HL-60 (cell line): ENCODE measurements at regions not wholly inside any gene's neighbourhood (a gene's known extent, or its start where the extent isn't known, plus 50 kb on each side); places are given as distances from the start of the nearest gene placed in this dataset.

ENCODE experiments used
- DNase-seq, 2 experiments: peaks; one replicate each; pipeline ENCODE4 v3.0.0-alpha.2; 2010 to 2020; ENCODE audit warnings: low read depth in 1 of 2, low spot score in 1 of 2
- H3K27ac ChIP-seq: fragments of 250-450 bp; sonication (Bioruptor Pico); replicated peaks from 2 replicates; pipeline ENCODE4 v1.5.1; 2020; ENCODE audit warnings: mild to moderate bottlenecking, moderate library complexity
- H3K27me3 ChIP-seq: fragments of 250-450 bp; sonication (Bioruptor Pico); 2 replicates; pipeline ENCODE4 v1.5.1; 2021; ENCODE audit warnings: mild to moderate bottlenecking, moderate library complexity; ENCODE audit not compliant: insufficient read depth, poor library complexity, severe bottlenecking
- H3K4me3 ChIP-seq: replicated peaks from 2 replicates; pipeline ENCODE4 v1.5.1; 2011; ENCODE audit warnings: mild to moderate bottlenecking, control low read depth, low read length; ENCODE audit not compliant: insufficient read depth
- GABPA ChIP-seq: IDR thresholded peaks from 2 replicates; pipeline ENCODE4 v1.6.1; 2012; ENCODE audit warnings: low read depth
- POLR2AphosphoS5 ChIP-seq: IDR thresholded peaks from 2 replicates; pipeline ENCODE4 v1.6.1; 2012; ENCODE audit warnings: low read depth
- SPI1 ChIP-seq: IDR thresholded peaks from 2 replicates; pipeline ENCODE4 v1.6.1; 2012; ENCODE audit warnings: low read depth, mild to moderate bottlenecking, borderline replicate concordance
- TF ChIP-seq, protein P1 (sequence below): IDR thresholded peaks from 2 replicates; pipeline ENCODE4 v1.6.1; 2012; ENCODE audit warnings: low read depth; ENCODE audit not compliant: insufficient replicate concordance
- TF ChIP-seq, protein P2 (sequence below): IDR thresholded peaks from one replicate; pipeline ENCODE4 v1.5.1; 2011; ENCODE audit warnings: low read length, control low read depth, inconsistent platforms; ENCODE audit not compliant: insufficient read depth

DNA sequence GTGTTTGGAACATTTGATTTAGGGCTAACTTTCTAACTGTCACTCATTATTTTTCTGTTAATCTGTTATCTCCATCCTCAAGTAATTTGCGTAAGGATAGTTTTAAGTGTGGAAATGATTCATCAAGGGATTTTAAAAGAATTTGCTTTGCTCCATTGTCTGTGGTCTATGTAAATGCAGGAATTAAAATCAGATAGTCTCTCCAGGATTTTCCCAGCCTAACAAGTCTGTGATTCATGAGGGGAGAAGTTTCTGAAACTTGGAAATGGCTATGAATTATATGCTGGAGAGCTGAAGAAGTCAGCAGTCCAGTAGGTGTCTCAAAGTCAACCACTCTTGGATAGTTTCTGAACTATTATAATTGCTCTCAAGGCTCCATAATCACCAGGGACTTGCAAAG lies 264.5 kb downstream of the MRPL39 start:
- no peak overlapping the region for H3K27ac ChIP-seq
- no peak overlapping the region for H3K4me3 ChIP-seq
- H3K27me3 ChIP-seq = no peaks in the 10 kb centered on the region
- DNase-seq = no peak
- TF ChIP-seq SPI1 = no peak
- no peak for TF ChIP-seq POLR2AphosphoS5
- no peak for TF ChIP-seq GABPA
- TF ChIP-seq, protein P1, sequence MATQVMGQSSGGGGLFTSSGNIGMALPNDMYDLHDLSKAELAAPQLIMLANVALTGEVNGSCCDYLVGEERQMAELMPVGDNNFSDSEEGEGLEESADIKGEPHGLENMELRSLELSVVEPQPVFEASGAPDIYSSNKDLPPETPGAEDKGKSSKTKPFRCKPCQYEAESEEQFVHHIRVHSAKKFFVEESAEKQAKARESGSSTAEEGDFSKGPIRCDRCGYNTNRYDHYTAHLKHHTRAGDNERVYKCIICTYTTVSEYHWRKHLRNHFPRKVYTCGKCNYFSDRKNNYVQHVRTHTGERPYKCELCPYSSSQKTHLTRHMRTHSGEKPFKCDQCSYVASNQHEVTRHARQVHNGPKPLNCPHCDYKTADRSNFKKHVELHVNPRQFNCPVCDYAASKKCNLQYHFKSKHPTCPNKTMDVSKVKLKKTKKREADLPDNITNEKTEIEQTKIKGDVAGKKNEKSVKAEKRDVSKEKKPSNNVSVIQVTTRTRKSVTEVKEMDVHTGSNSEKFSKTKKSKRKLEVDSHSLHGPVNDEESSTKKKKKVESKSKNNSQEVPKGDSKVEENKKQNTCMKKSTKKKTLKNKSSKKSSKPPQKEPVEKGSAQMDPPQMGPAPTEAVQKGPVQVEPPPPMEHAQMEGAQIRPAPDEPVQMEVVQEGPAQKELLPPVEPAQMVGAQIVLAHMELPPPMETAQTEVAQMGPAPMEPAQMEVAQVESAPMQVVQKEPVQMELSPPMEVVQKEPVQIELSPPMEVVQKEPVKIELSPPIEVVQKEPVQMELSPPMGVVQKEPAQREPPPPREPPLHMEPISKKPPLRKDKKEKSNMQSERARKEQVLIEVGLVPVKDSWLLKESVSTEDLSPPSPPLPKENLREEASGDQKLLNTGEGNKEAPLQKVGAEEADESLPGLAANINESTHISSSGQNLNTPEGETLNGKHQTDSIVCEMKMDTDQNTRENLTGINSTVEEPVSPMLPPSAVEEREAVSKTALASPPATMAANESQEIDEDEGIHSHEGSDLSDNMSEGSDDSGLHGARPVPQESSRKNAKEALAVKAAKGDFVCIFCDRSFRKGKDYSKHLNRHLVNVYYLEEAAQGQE = no peak
- TF ChIP-seq, protein P2, sequence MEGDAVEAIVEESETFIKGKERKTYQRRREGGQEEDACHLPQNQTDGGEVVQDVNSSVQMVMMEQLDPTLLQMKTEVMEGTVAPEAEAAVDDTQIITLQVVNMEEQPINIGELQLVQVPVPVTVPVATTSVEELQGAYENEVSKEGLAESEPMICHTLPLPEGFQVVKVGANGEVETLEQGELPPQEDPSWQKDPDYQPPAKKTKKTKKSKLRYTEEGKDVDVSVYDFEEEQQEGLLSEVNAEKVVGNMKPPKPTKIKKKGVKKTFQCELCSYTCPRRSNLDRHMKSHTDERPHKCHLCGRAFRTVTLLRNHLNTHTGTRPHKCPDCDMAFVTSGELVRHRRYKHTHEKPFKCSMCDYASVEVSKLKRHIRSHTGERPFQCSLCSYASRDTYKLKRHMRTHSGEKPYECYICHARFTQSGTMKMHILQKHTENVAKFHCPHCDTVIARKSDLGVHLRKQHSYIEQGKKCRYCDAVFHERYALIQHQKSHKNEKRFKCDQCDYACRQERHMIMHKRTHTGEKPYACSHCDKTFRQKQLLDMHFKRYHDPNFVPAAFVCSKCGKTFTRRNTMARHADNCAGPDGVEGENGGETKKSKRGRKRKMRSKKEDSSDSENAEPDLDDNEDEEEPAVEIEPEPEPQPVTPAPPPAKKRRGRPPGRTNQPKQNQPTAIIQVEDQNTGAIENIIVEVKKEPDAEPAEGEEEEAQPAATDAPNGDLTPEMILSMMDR = no peak

DNA sequence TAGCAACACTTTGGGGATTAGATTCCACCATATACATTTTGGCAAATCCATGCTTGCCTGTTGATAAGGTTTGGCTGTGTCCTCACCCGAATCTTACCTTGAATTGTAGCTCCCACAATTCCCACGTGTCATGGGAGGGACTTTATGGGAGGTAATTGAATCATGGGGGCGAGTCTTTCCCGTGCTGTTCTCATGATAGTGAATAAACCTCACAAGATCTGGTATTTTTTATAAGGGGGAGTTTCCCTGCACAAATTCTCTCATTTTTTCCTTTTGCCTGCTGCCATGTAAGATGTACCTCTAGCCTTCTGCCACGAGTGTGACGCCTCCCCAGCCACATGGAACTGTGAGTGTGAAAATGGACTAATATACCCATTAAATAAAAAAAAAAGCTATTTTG lies 265.3 kb downstream of the MRPL39 start:
- Histone ChIP-seq H3K27ac (no peak overlapping the region), H3K4me3 (no peak overlapping the region), H3K27me3 (no peaks in the 10 kb centered on the region)
- no peak for DNase-seq
- TF ChIP-seq, protein P2 = no peak
- no peak for TF ChIP-seq SPI1
- no peak for TF ChIP-seq POLR2AphosphoS5
- no peak for TF ChIP-seq GABPA
- TF ChIP-seq, protein P1 = no peak

DNA sequence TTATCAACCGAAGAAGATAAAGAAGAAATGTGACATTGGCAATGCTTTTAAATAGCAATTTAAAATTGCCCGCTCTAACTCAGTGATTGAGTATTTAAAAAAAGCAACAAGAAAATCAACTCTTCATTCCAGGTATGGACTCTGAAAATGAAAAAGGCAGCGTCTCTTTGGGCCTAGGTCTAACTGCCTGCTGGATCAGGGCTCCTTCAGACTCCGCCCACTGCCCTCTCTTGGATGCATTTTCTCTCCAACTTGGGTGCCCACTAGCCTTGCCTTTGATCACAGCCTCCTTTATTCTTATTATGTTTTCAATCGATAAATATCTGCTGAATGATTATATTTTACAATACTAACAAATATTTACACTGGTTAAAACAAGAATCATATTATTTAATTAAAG lies 268.9 kb downstream of the MRPL39 start:
- DNase-seq = no peak
- no peak for TF ChIP-seq SPI1
- no peak for TF ChIP-seq POLR2AphosphoS5
- TF ChIP-seq GABPA = no peak
- TF ChIP-seq, protein P2 = no peak
- TF ChIP-seq, protein P1 = no peak
- Histone ChIP-seq H3K27me3 (no peaks in the 10 kb centered on the region), H3K4me3 (no peak overlapping the region), H3K27ac (no peak overlapping the region)
